ENCODE measurements at regions not wholly inside any gene's neighbourhood (a gene's known extent, or its start where the extent isn't known, plus 50 kb on each side); places are given as distances from the start of the nearest gene placed in this dataset.

DNA sequence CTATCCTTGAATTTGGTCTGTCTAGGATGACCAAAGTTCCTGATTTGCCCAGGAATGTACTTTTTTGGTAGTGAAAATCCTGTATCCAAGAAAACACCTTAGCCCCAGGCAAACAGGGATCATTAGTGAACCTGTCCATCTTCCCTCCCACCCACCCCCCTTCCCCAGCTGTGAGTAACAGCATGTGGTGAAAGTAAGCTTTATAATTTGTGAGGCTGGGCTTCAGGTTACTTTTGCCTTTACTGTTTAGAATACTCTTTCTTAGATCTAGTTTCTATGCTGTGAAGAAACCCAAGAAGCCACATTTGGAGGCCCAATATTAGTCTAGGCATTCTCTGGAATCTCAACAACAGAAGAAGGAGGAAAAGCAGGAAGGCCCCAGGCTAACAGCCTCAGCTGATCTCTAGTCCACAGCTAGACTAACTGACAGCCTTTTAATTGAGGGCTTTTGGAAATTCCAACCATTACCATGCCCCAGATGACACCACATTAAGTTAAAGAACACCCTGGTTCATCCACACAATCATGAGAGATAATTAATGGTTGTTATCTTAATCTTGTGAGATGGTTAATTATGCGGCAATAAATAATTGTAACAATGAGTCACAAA is 703.0 kb upstream of the NUDT12 start:
- in situ Hi-C loops (cut with MboI; ENCODE audit: low sequenced_read_pairs in 4 of 4) (no loop called here), intact Hi-C loops (cut with DNase I; ENCODE audit: low total_unique reads) (no loop called here)
- Histone ChIP-seq H3K9me3 (no peaks in the 10 kb centered on the region), H3K4me1 (no peaks in the 10 kb centered on the region), H3K4me3 (no peak overlapping the region), H3K36me3 (no peaks in the 10 kb centered on the region), H3K27me3 (no peaks in the 10 kb centered on the region), H3K27ac (no peak overlapping the region)
- ATAC-seq (no peak), DNase-seq (no peak)
- TF ChIP-seq POLR2A (IDR thresholded peaks at IDR 0.05) (no peak), CTCF (IDR thresholded peaks at IDR 0.05 in 4 of 5, conservative IDR thresholded peaks at IDR 0.05 in 1 of 5) (no peak)

DNA sequence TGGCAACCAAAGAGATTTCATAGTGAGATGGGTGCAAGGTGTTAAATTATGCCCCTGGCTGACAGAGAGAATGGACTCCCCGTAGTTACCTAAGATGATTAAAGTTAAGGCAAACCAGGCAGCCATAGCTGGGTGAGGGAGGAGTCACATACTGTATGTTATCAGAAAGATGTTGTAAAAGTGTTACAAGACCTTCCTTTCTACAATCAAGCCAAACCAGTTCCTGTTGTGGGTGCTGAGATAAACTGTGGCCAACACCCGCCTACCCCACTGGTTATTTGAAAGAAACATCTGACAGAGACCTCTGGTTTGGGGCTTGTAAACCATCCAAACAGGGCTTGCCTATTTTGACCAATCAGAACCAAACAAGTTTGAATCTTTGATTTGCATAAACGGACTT is 684.7 kb upstream of the NUDT12 start:
- TF ChIP-seq POLR2A (IDR thresholded peaks at IDR 0.05): no peak
- TF ChIP-seq CTCF (IDR thresholded peaks at IDR 0.05 in 4 of 5, conservative IDR thresholded peaks at IDR 0.05 in 1 of 5): no peak
- Histone ChIP-seq H3K27me3 (no peaks in the 10 kb centered on the region), H3K4me1 (no peaks in the 10 kb centered on the region), H3K27ac (no peak overlapping the region), H3K9me3 (no peaks in the 10 kb centered on the region), H3K36me3 (no peaks in the 10 kb centered on the region), H3K4me3 (no peak overlapping the region)
- intact Hi-C loops (cut with DNase I; ENCODE audit: low total_unique reads): no loop called here
- DNase-seq: no peak
- in situ Hi-C loops (cut with MboI; ENCODE audit: low sequenced_read_pairs in 4 of 4): no loop called here
- ATAC-seq: no peak

- Histone ChIP-seq H3K9me3 (no peaks in the 10 kb centered on the region), H3K4me3 (no peak overlapping the region), H3K36me3 (no peaks in the 10 kb centered on the region), H3K4me1 (peaks cover 0 to 3% of the 10 kb centered on the region in 2 donors), H3K27me3 (no peaks in the 10 kb centered on the region), H3K27ac (no peak overlapping the region)
- TF ChIP-seq POLR2A (IDR thresholded peaks at IDR 0.05) (no peak), CTCF (IDR thresholded peaks at IDR 0.05 in 4 of 5, conservative IDR thresholded peaks at IDR 0.05 in 1 of 5) (no peak)
- intact Hi-C loops (cut with DNase I; ENCODE audit: low total_unique reads) (no loop called here), in situ Hi-C loops (cut with MboI; ENCODE audit: low sequenced_read_pairs in 4 of 4) (no loop called here)
- DNase-seq: no peak
- no peak for ATAC-seq
These were observed 678.5 kb upstream of the NUDT12 start for GRCh38 chr5:104241046-104241445.

DNA sequence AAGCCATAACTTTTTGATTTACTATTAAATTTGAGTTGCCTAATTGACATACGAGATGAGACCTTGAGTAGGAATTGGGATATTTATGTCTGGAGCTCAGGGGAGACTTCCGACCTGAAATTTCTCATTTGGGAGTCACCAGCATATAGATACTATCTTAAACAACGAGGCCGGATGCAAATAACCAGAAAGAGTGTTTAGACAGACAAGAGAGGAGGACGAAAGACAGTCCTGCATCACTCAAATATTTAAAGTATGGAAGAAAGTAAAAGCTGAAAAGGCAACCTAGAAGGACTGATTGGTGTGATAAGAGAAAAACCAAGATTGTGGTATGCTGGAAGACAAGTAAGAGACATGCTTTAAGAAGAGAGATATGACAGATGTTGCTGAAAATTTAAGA is 675.0 kb upstream of the NUDT12 start:
- in situ Hi-C loops (cut with MboI; ENCODE audit: low sequenced_read_pairs in 4 of 4): no loop called here
- TF ChIP-seq POLR2A (IDR thresholded peaks at IDR 0.05): no peak
- no peak for TF ChIP-seq CTCF (IDR thresholded peaks at IDR 0.05 in 4 of 5, conservative IDR thresholded peaks at IDR 0.05 in 1 of 5)
- no peaks in the 10 kb centered on the region for H3K36me3 ChIP-seq
- peaks cover 0 to 3% of the 10 kb centered on the region in 2 donors for H3K4me1 ChIP-seq
- no peak overlapping the region for H3K27ac ChIP-seq
- ATAC-seq (no peak), DNase-seq (no peak)
- no peaks in the 10 kb centered on the region for H3K9me3 ChIP-seq
- no peak overlapping the region for H3K4me3 ChIP-seq
- intact Hi-C loops (cut with DNase I; ENCODE audit: low total_unique reads): no loop called here
- no peaks in the 10 kb centered on the region for H3K27me3 ChIP-seq
